ENCODE measurements at regions not wholly inside any gene's neighbourhood (a gene's known extent, or its start where the extent isn't known, plus 50 kb on each side); places are given as distances from the start of the nearest gene placed in this dataset.

DNA sequence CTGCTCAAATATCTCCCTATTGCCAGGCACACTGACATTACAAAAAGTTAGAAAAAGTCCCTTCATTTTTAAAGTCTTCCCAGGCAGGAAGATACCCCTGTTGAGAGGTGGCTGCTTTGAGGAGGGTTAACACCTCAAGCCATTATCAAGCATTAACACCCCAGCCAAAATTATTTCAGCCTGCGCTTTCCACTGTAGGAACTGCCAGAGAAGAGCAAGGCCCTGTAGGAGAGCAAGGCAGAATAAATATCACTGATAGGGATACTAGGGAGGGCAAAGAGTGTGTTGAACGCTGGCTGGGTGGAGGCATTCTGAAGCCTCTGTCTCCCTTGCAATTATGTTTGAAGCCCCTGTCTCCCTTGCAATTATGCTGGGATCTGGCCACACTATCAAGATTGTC lies 1020.7 kb upstream of the CELF4 start:
- CTCF ChIA-PET, result no interaction called here
- H3K4me1 ChIP-seq (ENCODE audit: control insufficient read depth, extremely low read depth, insufficient read depth, low read length), result no peaks in the 10 kb centered on the region
- no peak overlapping the region for H2AFZ ChIP-seq (ENCODE audit: low read depth, low read length)
- no peak overlapping the region for H3K27ac ChIP-seq (ENCODE audit: insufficient read depth, low read depth, low read length)
- H3K79me2 ChIP-seq (ENCODE audit: control insufficient read depth, insufficient read depth, low read length), result no peaks in the 10 kb centered on the region
- BruUV-seq (replicated peaks), result no TSS peak
- no peaks in the 10 kb centered on the region for H3K27me3 ChIP-seq (ENCODE audit: control insufficient read depth in 2 of 2, insufficient read depth in 2 of 2, low read length in 2 of 2)
- H3K4me2 ChIP-seq (ENCODE audit: insufficient read depth, low read length), result no peak overlapping the region
- no peak overlapping the region for H3K4me3 ChIP-seq (replicated peaks in 1 of 3; ENCODE audit: insufficient read depth in 1 of 3, low read depth in 1 of 3, low read length in 3 of 3)
- no peak overlapping the region for H3K9ac ChIP-seq (replicated peaks; ENCODE audit: extremely low read depth, insufficient read depth, low read length)
- POLR2A ChIA-PET, result no interaction called here
- H4K20me1 ChIP-seq (replicated peaks; ENCODE audit: control insufficient read depth, extremely low read depth, insufficient read depth, low read length), result no peaks in the 10 kb centered on the region
- no peaks in the 10 kb centered on the region for H3K9me3 ChIP-seq (replicated peaks; ENCODE audit: control insufficient read depth, insufficient read depth, low read length)
- no peaks in the 10 kb centered on the region for H3K9me1 ChIP-seq (replicated peaks; ENCODE audit: control insufficient read depth, extremely low read depth, insufficient read depth, low read length)
- TF ChIP-seq, protein P1, sequence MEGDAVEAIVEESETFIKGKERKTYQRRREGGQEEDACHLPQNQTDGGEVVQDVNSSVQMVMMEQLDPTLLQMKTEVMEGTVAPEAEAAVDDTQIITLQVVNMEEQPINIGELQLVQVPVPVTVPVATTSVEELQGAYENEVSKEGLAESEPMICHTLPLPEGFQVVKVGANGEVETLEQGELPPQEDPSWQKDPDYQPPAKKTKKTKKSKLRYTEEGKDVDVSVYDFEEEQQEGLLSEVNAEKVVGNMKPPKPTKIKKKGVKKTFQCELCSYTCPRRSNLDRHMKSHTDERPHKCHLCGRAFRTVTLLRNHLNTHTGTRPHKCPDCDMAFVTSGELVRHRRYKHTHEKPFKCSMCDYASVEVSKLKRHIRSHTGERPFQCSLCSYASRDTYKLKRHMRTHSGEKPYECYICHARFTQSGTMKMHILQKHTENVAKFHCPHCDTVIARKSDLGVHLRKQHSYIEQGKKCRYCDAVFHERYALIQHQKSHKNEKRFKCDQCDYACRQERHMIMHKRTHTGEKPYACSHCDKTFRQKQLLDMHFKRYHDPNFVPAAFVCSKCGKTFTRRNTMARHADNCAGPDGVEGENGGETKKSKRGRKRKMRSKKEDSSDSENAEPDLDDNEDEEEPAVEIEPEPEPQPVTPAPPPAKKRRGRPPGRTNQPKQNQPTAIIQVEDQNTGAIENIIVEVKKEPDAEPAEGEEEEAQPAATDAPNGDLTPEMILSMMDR (IDR thresholded peaks at IDR 0.05; ENCODE audit: extremely low read depth in 1 of 2, insufficient read depth in 1 of 2, low read depth in 1 of 2, low read length in 2 of 2), result no peak
- no peak for TF ChIP-seq FOS (IDR thresholded peaks at IDR 0.05; ENCODE audit: borderline replicate concordance, insufficient read depth, low read length)
- TF ChIP-seq EZH2 (IDR thresholded peaks at IDR 0.05; ENCODE audit: borderline replicate concordance, low read depth, low read length, severe bottlenecking), result no peak
- no peak for DNase-seq (ENCODE audit: low read depth, low spot score)
- intact Hi-C loops (cut with micrococcal nuclease) (no loop called here), dilution Hi-C loops (cut with MboI; ENCODE audit: extremely low pct_ligation_motif_present, low sequenced_read_pairs) (no loop called here)
- no peak for FAIRE-seq
- H3K36me3 ChIP-seq (ENCODE audit: control insufficient read depth in 2 of 2, extremely low read depth in 1 of 2, insufficient read depth in 2 of 2, low read length in 2 of 2), result no peaks in the 10 kb centered on the region

GRCh38 chr18:38579764-38580163 lies 1014.2 kb upstream of the CELF4 start:
- H3K9me3 ChIP-seq (replicated peaks; ENCODE audit: control insufficient read depth, insufficient read depth, low read length), result peaks cover 8% of the 10 kb centered on the region
- no peaks in the 10 kb centered on the region for H3K79me2 ChIP-seq (ENCODE audit: control insufficient read depth, insufficient read depth, low read length)
- no peak overlapping the region for H3K4me2 ChIP-seq (ENCODE audit: insufficient read depth, low read length)
- H3K27me3 ChIP-seq (ENCODE audit: control insufficient read depth in 2 of 2, insufficient read depth in 2 of 2, low read length in 2 of 2), result no peaks in the 10 kb centered on the region
- no peak overlapping the region for H3K9ac ChIP-seq (replicated peaks; ENCODE audit: extremely low read depth, insufficient read depth, low read length)
- H3K4me1 ChIP-seq (ENCODE audit: control insufficient read depth, extremely low read depth, insufficient read depth, low read length), result no peaks in the 10 kb centered on the region
- dilution Hi-C loops (cut with MboI; ENCODE audit: extremely low pct_ligation_motif_present, low sequenced_read_pairs), result no loop called here
- H2AFZ ChIP-seq (ENCODE audit: low read depth, low read length), result no peak overlapping the region
- H3K27ac ChIP-seq (ENCODE audit: insufficient read depth, low read depth, low read length), result no peak overlapping the region
- H3K9me1 ChIP-seq (replicated peaks; ENCODE audit: control insufficient read depth, extremely low read depth, insufficient read depth, low read length), result no peaks in the 10 kb centered on the region
- intact Hi-C loops (cut with micrococcal nuclease), result no loop called here
- POLR2A ChIA-PET, result no interaction called here
- DNase-seq (ENCODE audit: low read depth, low spot score), result no peak
- CTCF ChIA-PET, result no interaction called here
- H3K36me3 ChIP-seq (ENCODE audit: control insufficient read depth in 2 of 2, extremely low read depth in 1 of 2, insufficient read depth in 2 of 2, low read length in 2 of 2), result no peaks in the 10 kb centered on the region
- no peak for TF ChIP-seq POLR2A (IDR thresholded peaks at IDR 0.05; ENCODE audit: low read depth, low read length)
- no peak for TF ChIP-seq GATA2 (IDR thresholded peaks at IDR 0.05; ENCODE audit: insufficient read depth, insufficient read length, low read depth, low read length)
- no peak for TF ChIP-seq JUN (IDR thresholded peaks at IDR 0.05; ENCODE audit: borderline replicate concordance, insufficient read depth, insufficient read length, low read depth)
- TF ChIP-seq FOS (IDR thresholded peaks at IDR 0.05; ENCODE audit: borderline replicate concordance, insufficient read depth, low read length), result no peak
- TF ChIP-seq EZH2 (IDR thresholded peaks at IDR 0.05; ENCODE audit: borderline replicate concordance, low read depth, low read length, severe bottlenecking), result no peak
- TF ChIP-seq MYC (IDR thresholded peaks at IDR 0.05; ENCODE audit: low read depth, low read length), result no peak
- no peak for TF ChIP-seq POLR2AphosphoS5 (IDR thresholded peaks at IDR 0.05; ENCODE audit: insufficient read depth, low read depth, low read length)
- TF ChIP-seq, protein P1 (IDR thresholded peaks at IDR 0.05; ENCODE audit: extremely low read depth in 1 of 2, insufficient read depth in 1 of 2, low read depth in 1 of 2, low read length in 2 of 2), result no peak
- TF ChIP-seq, protein P2, sequence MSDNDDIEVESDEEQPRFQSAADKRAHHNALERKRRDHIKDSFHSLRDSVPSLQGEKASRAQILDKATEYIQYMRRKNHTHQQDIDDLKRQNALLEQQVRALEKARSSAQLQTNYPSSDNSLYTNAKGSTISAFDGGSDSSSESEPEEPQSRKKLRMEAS (IDR thresholded peaks at IDR 0.05; ENCODE audit: insufficient read depth, insufficient read length), result no peak
- H4K20me1 ChIP-seq (replicated peaks; ENCODE audit: control insufficient read depth, extremely low read depth, insufficient read depth, low read length), result no peaks in the 10 kb centered on the region
- FAIRE-seq, result no peak
- no peak overlapping the region for H3K4me3 ChIP-seq (replicated peaks in 1 of 3; ENCODE audit: insufficient read depth in 1 of 3, low read depth in 1 of 3, low read length in 3 of 3)
- no TSS peak for BruUV-seq (replicated peaks)

Measured in endothelial cell of umbilical vein (primary cell).